ENCODE measurements at regions not wholly inside any gene's neighbourhood (a gene's known extent, or its start where the extent isn't known, plus 50 kb on each side); places are given as distances from the start of the nearest gene placed in this dataset.

- no CpG with 5 or more reads among the region's 4 CpGs for WGBS (ENCODE audit: insufficient coverage)
Measured at GRCh38 chr14:38593476-38593875, 337.6 kb upstream of the CLEC14A start.

GRCh38 chr14:38592764-38593442, 337.0 kb upstream of the CLEC14A start:
- Mint-ChIP-seq H3K27me3 (ENCODE audit: low read depth in 3 of 3) (no peaks in the 10 kb centered on the region), H3K4me3 (no peak overlapping the region), H3K9me3 (peaks cover 3 to 19% (median 10%) of the 10 kb centered on the region in 7 donors), H3K4me1 (no peaks in the 10 kb centered on the region), H3K27ac (no peak overlapping the region), H3K36me3 (no peaks in the 10 kb centered on the region)
- H4K20me1 ChIP-seq (ENCODE audit: insufficient read depth, low read length): no peaks in the 10 kb centered on the region
- no peak overlapping the region for H3K4me3 ChIP-seq (replicated peaks in 1 of 3; ENCODE audit: low read depth in 2 of 3, low read length in 3 of 3)
- H2AFZ ChIP-seq (ENCODE audit: insufficient read depth, low read depth, low read length, poor library complexity, severe bottlenecking): no peak overlapping the region
- intact Hi-C loops (cut with micrococcal nuclease): no loop called here
- H3K4me2 ChIP-seq (replicated peaks; ENCODE audit: extremely low read depth, low read length, poor library complexity, severe bottlenecking): no peak overlapping the region
- WGBS (ENCODE audit: insufficient coverage): 80% methylated on average over 1 of the region's 8 CpGs
- H3K9me3 ChIP-seq (replicated peaks in 1 of 2; ENCODE audit: control insufficient read depth in 1 of 2, insufficient read depth in 1 of 2, low read length in 2 of 2): peaks cover 0 to 11% of the 10 kb centered on the region in 2 donors
- no peak overlapping the region for H3K9ac ChIP-seq (ENCODE audit: insufficient read depth, low read length, poor library complexity, severe bottlenecking)
- no peaks in the 10 kb centered on the region for H3K27me3 ChIP-seq (ENCODE audit: control insufficient read depth in 2 of 2, insufficient read depth in 2 of 2, low read length in 2 of 2)
- no peaks in the 10 kb centered on the region for H3K36me3 ChIP-seq (replicated peaks in 1 of 2; ENCODE audit: control insufficient read depth in 1 of 2, insufficient read depth in 2 of 2, low read length in 2 of 2)
- H3K4me1 ChIP-seq (ENCODE audit: control insufficient read depth in 1 of 2, insufficient read depth in 2 of 2, low read length in 2 of 2): no peaks in the 10 kb centered on the region
- TF ChIP-seq CTCF (IDR thresholded peaks at IDR 0.05): no peak
- H3K27ac ChIP-seq (ENCODE audit: low read depth in 1 of 2, low read length in 2 of 2): no peak overlapping the region
- DNase-seq: no peak
- no peaks in the 10 kb centered on the region for H3K79me2 ChIP-seq (ENCODE audit: insufficient read depth, low read length)

More at GRCh38 chr14:38593476-38593875, 337.6 kb upstream of the CLEC14A start:
- TF ChIP-seq CTCF (IDR thresholded peaks at IDR 0.05): no peak
- no peaks in the 10 kb centered on the region for H3K79me2 ChIP-seq (ENCODE audit: insufficient read depth, low read length)
- DNase-seq: no peak
- Mint-ChIP-seq H3K36me3 (no peaks in the 10 kb centered on the region), H3K9me3 (peaks cover 3 to 17% (median 10%) of the 10 kb centered on the region in 7 donors), H3K4me1 (no peaks in the 10 kb centered on the region), H3K27ac (no peak overlapping the region), H3K4me3 (no peak overlapping the region), H3K27me3 (ENCODE audit: low read depth in 3 of 3) (no peaks in the 10 kb centered on the region)
- no peak overlapping the region for H2AFZ ChIP-seq (ENCODE audit: insufficient read depth, low read depth, low read length, poor library complexity, severe bottlenecking)
- intact Hi-C loops (cut with micrococcal nuclease): no loop called here
- no peak overlapping the region for H3K27ac ChIP-seq (ENCODE audit: low read depth in 1 of 2, low read length in 2 of 2)
- H4K20me1 ChIP-seq (ENCODE audit: insufficient read depth, low read length): no peaks in the 10 kb centered on the region
- H3K9ac ChIP-seq (ENCODE audit: insufficient read depth, low read length, poor library complexity, severe bottlenecking): no peak overlapping the region
- no peaks in the 10 kb centered on the region for H3K27me3 ChIP-seq (ENCODE audit: control insufficient read depth in 2 of 2, insufficient read depth in 2 of 2, low read length in 2 of 2)
- peaks cover 0 to 11% of the 10 kb centered on the region in 2 donors for H3K9me3 ChIP-seq (replicated peaks in 1 of 2; ENCODE audit: control insufficient read depth in 1 of 2, insufficient read depth in 1 of 2, low read length in 2 of 2)
- H3K36me3 ChIP-seq (replicated peaks in 1 of 2; ENCODE audit: control insufficient read depth in 1 of 2, insufficient read depth in 2 of 2, low read length in 2 of 2): no peaks in the 10 kb centered on the region
- H3K4me2 ChIP-seq (replicated peaks; ENCODE audit: extremely low read depth, low read length, poor library complexity, severe bottlenecking): no peak overlapping the region
- H3K4me1 ChIP-seq (ENCODE audit: control insufficient read depth in 1 of 2, insufficient read depth in 2 of 2, low read length in 2 of 2): no peaks in the 10 kb centered on the region
- no peak overlapping the region for H3K4me3 ChIP-seq (replicated peaks in 1 of 3; ENCODE audit: low read depth in 2 of 3, low read length in 3 of 3)
